Liver (tissue), 3 donors: ENCODE measurements at regions not wholly inside any gene's neighbourhood (a gene's known extent, or its start where the extent isn't known, plus 50 kb on each side); places are given as distances from the start of the nearest gene placed in this dataset.

ENCODE experiments used
- CTCF ChIP-seq: fragments of 150-350 bp; IDR thresholded peaks from 2 replicates; pipeline ENCODE4 v1.5.1; 2017; ENCODE audit warnings: improper control_type of control experiment, low read depth, low read length; ENCODE audit not compliant: missing input control
- HNF4A ChIP-seq, 2 donors: conservative IDR thresholded peaks; 2 replicates each; pipeline ENCODE4 v1.6.1; 2016; ENCODE audit warnings: antibody characterized with exemption in 2 of 2, mild to moderate bottlenecking in 2 of 2
- donor health status: healthy.
- donor health status: healthy.

- TF ChIP-seq CTCF, result no peak
- TF ChIP-seq HNF4A (conservative IDR thresholded peaks at IDR 0.05), result no peak
Measured at GRCh38 chr12:107468182-107468581, 217.4 kb upstream of the PWP1 start.
